B cell (primary cell): ENCODE measurements at regions not wholly inside any gene's neighbourhood (a gene's known extent, or its start where the extent isn't known, plus 50 kb on each side); places are given as distances from the start of the nearest gene placed in this dataset.

Experiments used
- ATAC-seq: fragments of 200-7000 bp; cut with Tn5 transposase; one replicate; pipeline ENCODE4 v1.10.0; 2021; ENCODE audit warnings: low read depth, mild to moderate bottlenecking, moderate number of reproducible peaks, moderate library complexity
- CTCF ChIA-PET: fragments of 350-600 bp; sonication (Branson Sonifier 250); formaldehyde crosslinking; loops from one replicate; lab custom pipeline; 2021; ENCODE audit warnings: antibody characterized with exemption, inconsistent platforms; lab: Charles Lee
- POLR2A ChIA-PET: fragments of 350-600 bp; sonication (Branson Sonifier 250); formaldehyde crosslinking; loops from one replicate; lab custom pipeline; 2021; ENCODE audit warnings: antibody characterized with exemption; lab: Charles Lee
- DNase-seq: peaks from one replicate; pipeline ENCODE4 v3.0.0; 2013
- H2AFZ ChIP-seq: 2 replicates; pipeline ENCODE4 v1.6.1; 2012; ENCODE audit warnings: mild to moderate bottlenecking, low read depth, low read length; ENCODE audit not compliant: insufficient read depth, poor library complexity, severe bottlenecking
- H3K27ac ChIP-seq, 2 donors: 1 replicate in 1 of 2; 2 replicates in 1 of 2; pipeline ENCODE4 v1.5.1; 2012 to 2013; ENCODE audit warnings: low read length in 2 of 2, mild to moderate bottlenecking in 2 of 2, moderate library complexity in 1 of 2
- H3K27me3 ChIP-seq, 4 experiments: fragments of 200-600 bp in 1 of 4; sonication (generic) in 1 of 4; replicated peaks in 1 of 4; 1 replicate in 2 of 4; 2 replicates in 2 of 4; pipeline versions ENCODE4 v1.6.1 to v1.7.0; 2013 to 2016; ENCODE audit warnings: low read length in 3 of 4, mild to moderate bottlenecking in 2 of 4, mixed read lengths in 1 of 4, moderate library complexity in 1 of 4; ENCODE audit not compliant: insufficient read depth in 4 of 4, control insufficient read depth in 3 of 4; ENCODE audit errors: control extremely low read depth in 1 of 4
- H3K36me3 ChIP-seq, 2 experiments: replicated peaks in 1 of 2; 1 replicate in 1 of 2; 2 replicates in 1 of 2; pipeline versions ENCODE4 v1.6.1 to v1.7.1; 2013; ENCODE audit warnings: low read length in 1 of 2; ENCODE audit not compliant: insufficient read depth in 2 of 2, control insufficient read depth in 1 of 2; ENCODE audit errors: control extremely low read depth in 1 of 2, extremely low read depth in 1 of 2
- H3K4me1 ChIP-seq, 2 donors: fragments of 200-600 bp in 1 of 2; sonication (generic) in 1 of 2; 1 replicate in 1 of 2; 2 replicates in 1 of 2; pipeline versions ENCODE4 v1.5.1 to v1.6.1; 2013 to 2017; ENCODE audit warnings: low read length in 2 of 2; ENCODE audit not compliant: control insufficient read depth in 2 of 2, insufficient read depth in 2 of 2
- H3K4me2 ChIP-seq: replicated peaks from 2 replicates; pipeline ENCODE3; 2012; ENCODE audit warnings: mild to moderate bottlenecking, low read depth, low read length; ENCODE audit not compliant: poor library complexity, severe bottlenecking
- H3K4me3 ChIP-seq, 5 experiments: fragments of 200-600 bp in 1 of 5; sonication (generic) in 1 of 5; 1 replicate in 3 of 5; 2 replicates in 2 of 5; pipeline versions ENCODE4 v1.5.1 to v1.7.0; 2011 to 2016; ENCODE audit warnings: low read length in 4 of 5, mild to moderate bottlenecking in 4 of 5, low read depth in 2 of 5, control low read depth in 1 of 5, moderate library complexity in 1 of 5; ENCODE audit not compliant: insufficient read depth in 1 of 5; ENCODE audit errors: control extremely low read depth in 1 of 5, extremely low read depth in 1 of 5
- H3K79me2 ChIP-seq: fragments of 200-600 bp; sonication (generic); one replicate; pipeline ENCODE4 v1.6.0; 2016; ENCODE audit warnings: low read length; ENCODE audit not compliant: control insufficient read depth, insufficient read depth
- H3K9ac ChIP-seq: fragments of 200-600 bp; sonication (generic); 2 replicates; pipeline ENCODE4 v1.6.1; 2017; ENCODE audit warnings: mild to moderate bottlenecking, low read length, moderate library complexity
- H3K9me3 ChIP-seq, 3 donors: one replicate each; pipeline versions ENCODE4 v1.6.1 to v1.7.1; 2013; ENCODE audit warnings: low read length in 2 of 3; ENCODE audit not compliant: control insufficient read depth in 2 of 3, insufficient read depth in 1 of 3; ENCODE audit errors: control extremely low read depth in 1 of 3
- H4K20me1 ChIP-seq: 2 replicates; pipeline ENCODE4 v1.6.0; 2012; ENCODE audit warnings: mild to moderate bottlenecking, low read length; ENCODE audit not compliant: insufficient read depth, control insufficient read depth, poor library complexity, severe bottlenecking
- H3K27ac Mint-ChIP-seq: one replicate; pipeline ENCODE4 v1.8.0; 2021; ENCODE audit warnings: mixed read lengths
- H3K27me3 Mint-ChIP-seq: one replicate; pipeline ENCODE4 v1.8.0; 2021; ENCODE audit warnings: mixed read lengths
- H3K4me1 Mint-ChIP-seq: one replicate; pipeline ENCODE4 v1.8.0; 2021; ENCODE audit warnings: mixed read lengths
- H3K4me3 Mint-ChIP-seq: one replicate; pipeline ENCODE4 v1.8.0; 2021; ENCODE audit warnings: mixed read lengths
- H3K9me3 Mint-ChIP-seq: one replicate; pipeline ENCODE4 v1.8.0; 2022; ENCODE audit warnings: mixed read lengths; ENCODE audit not compliant: insufficient read depth
- CTCF ChIP-seq: fragments of 200-600 bp; IDR thresholded peaks from one replicate; pipeline ENCODE4 v1.8.0; 2022; ENCODE audit warnings: antibody characterized with exemption, mild to moderate bottlenecking
- EZH2 ChIP-seq: IDR thresholded peaks from 2 replicates; pipeline ENCODE4 v1.6.1; 2012; ENCODE audit warnings: borderline replicate concordance, low read depth, mild to moderate bottlenecking, moderate library complexity, low read length; ENCODE audit not compliant: insufficient read depth, poor library complexity, severe bottlenecking
- WGBS: methylation state at CpG from one replicate; pipeline ENCODE4 v1.1.5; 2013; ENCODE audit warnings: missing lambda C conversion rate; ENCODE audit not compliant: insufficient coverage; 5-methylcytosine and 5-hydroxymethylcytosine counted together
- intact Hi-C: fragments of 100-400 bp; cut with micrococcal nuclease; formaldehyde crosslinking; loops from one replicate; pipeline ENCODE4 v1.10.0; 2022

GRCh38 chr18:70994116-70994515 is 705.3 kb downstream of the SOCS6 start:
- Histone ChIP-seq H3K9ac (no peak overlapping the region), H3K9me3 (peaks cover 0 to 4% (median 0%) of the 10 kb centered on the region in 3 donors)

GRCh38 chr18:70991577-70991976 is 702.7 kb downstream of the SOCS6 start:
- H3K36me3 ChIP-seq: no peaks in the 10 kb centered on the region
- H3K9me3 Mint-ChIP-seq: no peaks in the 10 kb centered on the region
- ATAC-seq: no peak
- no peak overlapping the region for H3K4me3 ChIP-seq
- H4K20me1 ChIP-seq: no peaks in the 10 kb centered on the region
- H3K27me3 Mint-ChIP-seq: no peaks in the 10 kb centered on the region
- CTCF ChIA-PET: no interaction called here
- TF ChIP-seq CTCF: no peak
- no peak for TF ChIP-seq EZH2
- H3K27ac ChIP-seq: no peak overlapping the region
- H2AFZ ChIP-seq: no peak overlapping the region
- POLR2A ChIA-PET: no interaction called here
- H3K4me3 Mint-ChIP-seq: no peak overlapping the region
- H3K4me1 Mint-ChIP-seq: no peaks in the 10 kb centered on the region
- H3K9me3 ChIP-seq: peaks cover 0 to 4% (median 3%) of the 10 kb centered on the region in 3 donors
- H3K27ac Mint-ChIP-seq: no peak overlapping the region
- no peaks in the 10 kb centered on the region for H3K79me2 ChIP-seq
- no peaks in the 10 kb centered on the region for H3K4me1 ChIP-seq
- H3K27me3 ChIP-seq: no peaks in the 10 kb centered on the region
- no peak overlapping the region for H3K4me2 ChIP-seq
- intact Hi-C loops: no loop called here
- H3K9ac ChIP-seq: no peak overlapping the region
- no peak for DNase-seq

More at GRCh38 chr18:70994116-70994515, 705.3 kb downstream of the SOCS6 start:
- Histone ChIP-seq H3K27ac (no peak overlapping the region), H3K27me3 (no peaks in the 10 kb centered on the region), H3K36me3 (no peaks in the 10 kb centered on the region), H3K79me2 (no peaks in the 10 kb centered on the region), H4K20me1 (no peaks in the 10 kb centered on the region), H2AFZ (no peak overlapping the region), H3K4me1 (no peaks in the 10 kb centered on the region), H3K4me3 (no peak overlapping the region), H3K4me2 (no peak overlapping the region)
- TF ChIP-seq EZH2 (no peak), CTCF (no peak)
- Mint-ChIP-seq H3K4me1 (no peaks in the 10 kb centered on the region), H3K27me3 (no peaks in the 10 kb centered on the region), H3K9me3 (no peaks in the 10 kb centered on the region), H3K27ac (no peak overlapping the region), H3K4me3 (no peak overlapping the region)
- ATAC-seq (no peak), DNase-seq (no peak)
- CTCF ChIA-PET: no interaction called here
- POLR2A ChIA-PET: no interaction called here
- intact Hi-C loops: no loop called here
- WGBS: no CpG with 5 or more reads among the region's 3 CpGs
